DND-41 (cell line): ENCODE measurements at regions not wholly inside any gene's neighbourhood (a gene's known extent, or its start where the extent isn't known, plus 50 kb on each side); places are given as distances from the start of the nearest gene placed in this dataset.

Source experiments
- EZH2 ChIP-seq: IDR thresholded peaks from 3 replicates; pipeline ENCODE4 v1.6.1; 2012; ENCODE audit warnings: borderline replicate concordance, low read depth, mild to moderate bottlenecking, moderate library complexity, low read length, inconsistent platforms; ENCODE audit not compliant: severe bottlenecking
- TF ChIP-seq, protein P1 (sequence below): IDR thresholded peaks from 2 replicates; pipeline ENCODE4 v1.5.1; 2012; ENCODE audit warnings: borderline replicate concordance, low read length, moderate library complexity, mild to moderate bottlenecking; ENCODE audit not compliant: poor library complexity, severe bottlenecking; ENCODE audit errors: extremely low read depth

DNA sequence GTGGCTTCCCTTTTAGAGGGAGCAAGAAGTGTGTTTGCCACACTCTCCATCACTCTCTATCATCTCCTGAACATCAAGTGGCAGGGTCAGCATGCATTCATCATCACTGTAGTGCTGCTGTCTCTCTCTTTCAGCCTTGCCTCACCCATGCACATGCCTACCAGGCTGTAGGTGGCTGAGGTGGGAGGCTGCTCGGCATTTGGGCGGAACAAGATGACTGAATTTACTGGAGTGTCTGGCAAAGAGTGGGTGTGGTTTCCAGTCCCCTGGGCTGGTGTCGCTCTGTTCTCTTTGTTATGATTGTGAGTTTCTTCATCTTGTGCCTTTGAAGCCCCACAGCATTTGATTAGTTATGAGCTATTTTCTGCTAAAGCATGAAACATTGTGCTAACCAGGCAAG is 541.9 kb upstream of the EEF2KMT start:
- TF ChIP-seq, protein P1, sequence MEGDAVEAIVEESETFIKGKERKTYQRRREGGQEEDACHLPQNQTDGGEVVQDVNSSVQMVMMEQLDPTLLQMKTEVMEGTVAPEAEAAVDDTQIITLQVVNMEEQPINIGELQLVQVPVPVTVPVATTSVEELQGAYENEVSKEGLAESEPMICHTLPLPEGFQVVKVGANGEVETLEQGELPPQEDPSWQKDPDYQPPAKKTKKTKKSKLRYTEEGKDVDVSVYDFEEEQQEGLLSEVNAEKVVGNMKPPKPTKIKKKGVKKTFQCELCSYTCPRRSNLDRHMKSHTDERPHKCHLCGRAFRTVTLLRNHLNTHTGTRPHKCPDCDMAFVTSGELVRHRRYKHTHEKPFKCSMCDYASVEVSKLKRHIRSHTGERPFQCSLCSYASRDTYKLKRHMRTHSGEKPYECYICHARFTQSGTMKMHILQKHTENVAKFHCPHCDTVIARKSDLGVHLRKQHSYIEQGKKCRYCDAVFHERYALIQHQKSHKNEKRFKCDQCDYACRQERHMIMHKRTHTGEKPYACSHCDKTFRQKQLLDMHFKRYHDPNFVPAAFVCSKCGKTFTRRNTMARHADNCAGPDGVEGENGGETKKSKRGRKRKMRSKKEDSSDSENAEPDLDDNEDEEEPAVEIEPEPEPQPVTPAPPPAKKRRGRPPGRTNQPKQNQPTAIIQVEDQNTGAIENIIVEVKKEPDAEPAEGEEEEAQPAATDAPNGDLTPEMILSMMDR: no peak
- no peak for TF ChIP-seq EZH2
